UCSD-AML1 (cell line): ENCODE measurements at regions not wholly inside any gene's neighbourhood (a gene's known extent, or its start where the extent isn't known, plus 50 kb on each side); places are given as distances from the start of the nearest gene placed in this dataset.
A peak's percentile ranks its signal among the peaks of the same experiment; 100 is the strongest.

Experiments
- DNase-seq: peaks from one replicate; lab custom pipeline; 2025; ENCODE audit not compliant: unreplicated experiment; lab: John Stamatoyannopoulos, UW

GRCh38 chr6:80658926-80659325 lies 552.5 kb downstream of the BCKDHB start:
- no peak for DNase-seq

DNA sequence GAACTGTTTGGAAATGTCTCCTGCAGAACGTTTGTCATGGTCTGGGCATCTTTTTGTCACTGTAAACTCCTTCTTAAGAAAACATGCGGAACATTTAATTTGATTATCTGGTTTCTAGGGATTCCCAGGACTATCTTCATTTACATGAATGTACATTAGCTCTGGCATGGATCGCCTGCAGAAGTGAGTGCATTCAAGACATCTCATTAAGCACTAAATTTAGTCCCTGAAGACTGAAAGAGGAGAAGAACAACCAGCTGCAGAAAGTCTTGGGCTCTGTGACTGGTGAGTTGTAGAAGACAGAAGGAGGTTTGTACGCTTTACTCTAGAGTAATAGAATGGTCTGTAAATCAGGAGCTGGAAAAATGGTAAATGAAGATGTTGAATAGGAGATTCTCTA lies 540.7 kb downstream of the BCKDHB start:
- no peak for DNase-seq

GRCh38 chr6:80643881-80644280 lies 537.4 kb downstream of the BCKDHB start:
- DNase-seq: no peak

GRCh38 chr6:80642452-80642851 lies 536.0 kb downstream of the BCKDHB start:
- DNase-seq: no peak

DNA sequence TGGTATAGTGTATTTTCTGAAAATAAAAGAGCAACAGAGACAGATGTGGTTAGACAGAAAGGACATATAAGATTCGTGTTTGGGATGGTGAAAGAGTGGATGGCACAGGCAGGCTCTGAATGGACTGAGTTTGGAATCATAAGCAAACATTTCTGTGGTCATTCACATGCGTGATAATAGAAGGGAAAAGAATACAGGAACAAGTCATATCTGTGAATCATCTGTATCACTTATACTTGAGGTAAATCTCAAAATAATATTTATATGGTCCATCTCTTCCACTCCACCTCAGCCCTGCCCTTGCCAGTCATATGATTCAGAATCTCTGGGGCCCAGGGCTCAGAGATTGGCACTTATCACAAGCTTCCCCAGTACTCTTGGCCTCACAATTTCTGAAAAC lies 535.1 kb downstream of the BCKDHB start:
- DNase-seq: no peak

GRCh38 chr6:80640176-80640575 lies 533.7 kb downstream of the BCKDHB start:
- no peak for DNase-seq

DNA sequence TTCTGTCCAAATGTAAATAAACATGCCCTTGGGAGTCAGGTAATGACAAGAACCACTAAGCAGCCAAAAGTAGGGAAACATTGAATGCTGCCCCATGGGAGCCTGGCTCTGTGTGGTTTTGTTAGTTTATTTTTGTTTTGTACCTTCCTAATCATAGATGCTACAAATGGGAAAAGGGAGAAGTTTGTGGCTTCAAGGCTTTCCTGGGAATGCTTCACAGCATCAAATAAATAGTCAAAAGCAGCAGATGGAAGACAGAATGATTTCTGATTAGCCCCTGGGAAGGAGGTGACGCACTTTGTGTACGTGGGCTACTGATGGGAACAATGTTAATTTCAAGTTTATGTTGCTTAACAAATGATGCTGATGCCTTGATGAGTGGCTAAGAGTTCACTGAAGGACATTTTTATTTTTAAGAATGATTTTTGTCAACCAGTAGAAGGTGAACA lies 532.7 kb downstream of the BCKDHB start:
- DNase-seq: no peak

GRCh38 chr6:80638213-80639055 lies 532.0 kb downstream of the BCKDHB start:
- DNase-seq: peak; percentile 27

- no peak for DNase-seq
Measured at GRCh38 chr6:80637312-80637711, 530.8 kb downstream of the BCKDHB start.

- no peak for DNase-seq
Measured at GRCh38 chr6:80636689-80637088, 530.2 kb downstream of the BCKDHB start.

GRCh38 chr6:80633412-80633811 lies 526.9 kb downstream of the BCKDHB start:
- no peak for DNase-seq

- DNase-seq: no peak
Measured at GRCh38 chr6:80625405-80625804, 518.9 kb downstream of the BCKDHB start.

DNA sequence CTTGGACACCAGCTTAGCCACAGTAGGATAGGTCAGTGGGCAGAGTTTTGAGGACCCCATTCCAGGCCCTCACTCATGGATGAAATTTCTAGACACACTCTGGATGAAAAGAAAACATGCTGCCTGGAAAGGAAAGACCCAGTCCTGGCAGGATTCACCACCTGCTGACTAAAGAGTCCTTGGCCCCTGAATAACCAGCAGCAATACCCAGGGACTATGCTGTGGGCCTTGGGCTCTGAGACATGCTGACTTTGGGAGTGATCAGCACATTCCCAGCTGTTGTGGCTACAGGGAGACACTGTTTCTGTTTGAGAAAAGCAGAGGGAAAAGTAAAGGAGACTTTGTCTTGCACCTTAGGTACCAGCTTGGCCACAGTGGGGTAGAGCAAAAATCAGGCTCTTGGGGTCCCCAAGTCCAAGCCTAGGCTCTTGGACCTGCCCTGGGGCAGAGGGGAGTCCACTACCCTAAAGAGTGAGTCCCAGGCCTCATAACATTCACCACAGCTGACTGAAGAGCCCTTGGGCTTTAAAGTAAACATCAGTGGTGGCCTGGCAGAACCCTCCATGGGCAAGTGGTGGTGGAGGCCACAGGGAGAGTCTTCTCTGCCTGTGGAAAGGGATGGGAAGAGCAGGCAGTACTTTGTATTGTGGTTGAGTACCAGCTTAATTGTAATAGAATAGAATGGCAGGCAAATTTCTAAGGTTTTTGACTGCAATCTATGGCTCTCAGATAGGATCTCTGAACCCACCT lies 516.8 kb downstream of the BCKDHB start:
- no peak for DNase-seq

- no peak for DNase-seq
Measured at GRCh38 chr6:80622641-80623040, 516.2 kb downstream of the BCKDHB start.

GRCh38 chr6:80618953-80619352 lies 512.5 kb downstream of the BCKDHB start:
- no peak for DNase-seq

DNA sequence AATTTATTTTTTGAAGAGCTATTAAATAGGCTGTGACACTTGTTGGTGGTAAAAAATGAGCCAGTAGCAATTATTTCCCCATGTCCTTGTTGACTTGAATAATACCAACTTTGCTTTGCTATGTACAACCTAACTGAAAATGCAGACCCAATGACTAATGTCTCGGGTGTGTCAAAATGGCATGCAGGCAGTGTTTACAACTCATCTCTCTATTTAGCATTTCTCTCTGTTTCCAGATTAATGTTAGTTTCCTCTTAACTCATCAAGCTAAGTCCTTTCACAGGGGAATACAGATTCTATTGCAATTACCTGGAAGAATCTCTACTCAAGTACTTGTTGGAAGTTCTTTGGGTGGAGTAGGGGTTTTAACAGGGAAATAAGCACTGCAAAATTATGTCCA lies 504.4 kb downstream of the BCKDHB start:
- no peak for DNase-seq

DNA sequence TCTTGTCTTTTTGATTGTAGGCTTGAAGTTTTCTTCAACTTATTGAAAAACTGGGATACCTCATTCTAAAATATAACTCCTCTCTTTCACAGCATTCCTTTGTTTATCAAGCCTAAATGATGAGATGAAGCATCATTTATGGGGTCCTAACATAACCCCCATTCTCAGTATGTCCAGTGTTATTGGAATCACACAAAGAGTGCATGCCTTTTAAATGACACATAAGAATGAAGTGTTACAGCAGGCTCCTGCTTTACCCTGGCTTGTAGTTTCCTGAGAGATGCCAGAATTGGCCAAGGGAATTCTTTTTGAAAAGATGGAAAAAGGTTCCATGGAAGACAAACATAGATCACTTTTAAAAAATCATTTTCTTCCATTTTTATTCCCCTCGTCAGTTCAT lies 502.4 kb downstream of the BCKDHB start:
- no peak for DNase-seq

- DNase-seq: no peak
Measured at GRCh38 chr6:80607811-80608391, 501.4 kb downstream of the BCKDHB start.

DNA sequence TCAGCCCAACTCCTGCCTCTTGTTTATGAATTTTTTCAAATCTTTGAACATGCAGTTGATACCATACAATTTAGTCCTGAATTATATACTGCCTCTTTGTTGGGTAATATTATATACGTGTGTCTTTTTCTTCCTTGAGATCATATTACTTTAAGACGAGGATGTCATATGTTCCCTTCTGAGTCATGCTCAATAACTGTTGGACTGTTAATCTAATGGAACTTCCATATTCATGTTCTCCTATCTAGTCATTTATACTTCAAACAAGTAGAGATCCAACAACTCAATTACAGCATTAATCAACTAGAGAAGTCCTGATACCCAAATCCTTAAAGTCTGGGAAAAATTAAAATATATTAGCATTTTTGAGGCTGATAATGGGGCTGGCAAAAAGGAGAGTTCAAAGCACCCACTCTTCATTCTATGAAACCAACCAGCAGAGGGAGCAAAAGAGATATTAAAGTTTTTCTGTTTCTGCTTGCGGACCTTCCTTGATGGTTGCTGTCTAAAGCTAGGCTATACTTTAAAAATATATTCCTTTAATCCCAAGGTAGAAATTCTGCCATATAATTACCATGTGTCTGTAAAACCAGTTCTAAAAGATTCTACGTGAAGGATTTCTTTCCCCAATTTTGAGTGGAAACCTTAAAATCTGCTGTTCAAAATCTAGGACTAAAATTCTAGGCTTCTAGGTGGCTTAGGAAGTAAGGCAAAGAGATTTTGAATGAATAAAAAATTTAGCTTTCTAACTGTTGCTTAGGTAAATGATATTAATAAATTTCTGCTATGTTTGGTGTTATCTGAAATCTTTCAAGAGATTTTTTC lies 498.9 kb downstream of the BCKDHB start:
- DNase-seq: no peak

DNA sequence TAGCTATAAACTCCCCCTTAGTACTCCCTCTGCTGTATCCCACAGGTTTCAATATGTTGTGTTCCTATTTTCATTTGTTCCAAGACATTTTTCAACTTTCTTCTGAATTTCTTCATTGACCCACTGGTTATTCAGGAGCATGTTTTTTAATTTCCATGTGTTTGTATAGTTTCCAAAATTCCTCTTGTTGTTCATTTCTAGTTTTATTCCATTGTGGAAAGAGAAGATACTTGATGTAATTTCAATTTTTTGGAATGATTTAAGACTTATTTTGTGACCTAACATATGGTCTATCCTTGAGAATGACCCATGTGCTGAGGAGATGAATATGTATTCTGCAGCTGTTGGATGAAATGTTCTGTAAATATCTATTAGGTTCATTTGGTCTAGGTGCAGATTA lies 497.2 kb downstream of the BCKDHB start:
- no peak for DNase-seq

GRCh38 chr6:80594461-80594860 lies 488.0 kb downstream of the BCKDHB start:
- no peak for DNase-seq
